HG02852 (cell line): ENCODE measurements at regions not wholly inside any gene's neighbourhood (a gene's known extent, or its start where the extent isn't known, plus 50 kb on each side); places are given as distances from the start of the nearest gene placed in this dataset.
A peak's percentile ranks its signal among the peaks of the same experiment; 100 is the strongest.
"Not testable (repeated sequence)": the region's sequence is repeated elsewhere in the genome, so short reads cannot be mapped to it uniquely, and the experiment has no call there.

Source experiments
- ATAC-seq: cut with Tn5 transposase; IDR thresholded peaks from one replicate; pipeline ENCODE4 v1.9.1; 2021; ENCODE audit warnings: mild to moderate bottlenecking, moderate library complexity; ENCODE audit not compliant: unreplicated experiment

GRCh38 chr13:50225193-50226155 is 210.2 kb downstream of the KCNRG start:
- no peak for ATAC-seq

GRCh38 chr13:50226515-50227155 is 211.4 kb downstream of the KCNRG start:
- ATAC-seq: peak; percentile 64

- no peak for ATAC-seq
These were observed 212.1 kb downstream of the KCNRG start for GRCh38 chr13:50227361-50227760.

- no peak for ATAC-seq
These were observed 213.3 kb downstream of the KCNRG start for GRCh38 chr13:50228527-50228926.

GRCh38 chr13:50229960-50230661 is 214.9 kb downstream of the KCNRG start:
- ATAC-seq: no peak

- no peak for ATAC-seq
These were observed 215.4 kb downstream of the KCNRG start for GRCh38 chr13:50230662-50230978.

GRCh38 chr13:50233574-50233973 is 218.3 kb downstream of the KCNRG start:
- ATAC-seq: not testable (repeated sequence)

GRCh38 chr13:50235604-50236342 is 220.5 kb downstream of the KCNRG start:
- no peak for ATAC-seq

GRCh38 chr13:50236898-50237318 is 221.7 kb downstream of the KCNRG start:
- peak; percentile 97 for ATAC-seq

- ATAC-seq: no peak
These were observed 223.7 kb downstream of the KCNRG start for GRCh38 chr13:50238922-50239321.

GRCh38 chr13:50241479-50241878 is 226.2 kb downstream of the KCNRG start:
- ATAC-seq: no peak

GRCh38 chr13:50243931-50244330 is 228.7 kb downstream of the KCNRG start:
- no peak for ATAC-seq

- no peak for ATAC-seq
These were observed 229.1 kb downstream of the KCNRG start for GRCh38 chr13:50244355-50244712.

GRCh38 chr13:50244713-50245574 is 229.7 kb downstream of the KCNRG start:
- peak; percentile 98 for ATAC-seq

GRCh38 chr13:50247223-50247622 is 232.0 kb downstream of the KCNRG start:
- ATAC-seq: no peak

- ATAC-seq: no peak
These were observed 233.4 kb downstream of the KCNRG start for GRCh38 chr13:50248516-50249143.

- ATAC-seq: no peak
These were observed 233.9 kb downstream of the KCNRG start for GRCh38 chr13:50249144-50249521.

- no peak for ATAC-seq
These were observed 235.2 kb downstream of the KCNRG start for GRCh38 chr13:50250401-50250800.

- ATAC-seq: no peak
These were observed 240.4 kb downstream of the KCNRG start for GRCh38 chr13:50255639-50256038.
